Activated T-cell treated with anti-CD3 and anti-CD28 coated beads for 24 hours (primary cell): ENCODE measurements at regions not wholly inside any gene's neighbourhood (a gene's known extent, or its start where the extent isn't known, plus 50 kb on each side); places are given as distances from the start of the nearest gene placed in this dataset.

Source experiments
- DNase-seq: peaks from one replicate; pipeline ENCODE4 v3.0.0-alpha.2; 2020; ENCODE audit warnings: low read depth

GRCh38 chr5:133905424-133905823 is 63.0 kb downstream of the C5orf15 start:
- DNase-seq, result no peak

DNA sequence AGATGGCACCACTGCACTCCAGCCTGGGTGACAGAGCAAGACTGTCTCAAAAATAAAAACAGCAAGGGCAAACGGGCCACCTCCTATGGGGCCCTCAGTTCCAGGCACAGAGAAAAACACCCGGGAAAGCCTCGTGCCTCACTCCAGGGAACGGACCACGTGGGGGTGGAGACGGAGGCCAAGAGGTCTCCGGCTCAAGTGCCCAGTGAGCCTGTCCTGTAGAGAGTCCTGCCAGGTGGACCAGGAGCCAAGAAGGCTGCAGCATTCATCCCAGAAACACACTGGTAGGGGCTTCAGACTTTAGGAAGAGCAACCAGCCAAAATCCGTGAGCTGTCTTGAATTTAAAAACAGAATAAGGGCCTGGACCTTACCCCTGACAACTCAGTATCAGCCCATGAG is 63.8 kb downstream of the C5orf15 start:
- DNase-seq, result no peak

DNA sequence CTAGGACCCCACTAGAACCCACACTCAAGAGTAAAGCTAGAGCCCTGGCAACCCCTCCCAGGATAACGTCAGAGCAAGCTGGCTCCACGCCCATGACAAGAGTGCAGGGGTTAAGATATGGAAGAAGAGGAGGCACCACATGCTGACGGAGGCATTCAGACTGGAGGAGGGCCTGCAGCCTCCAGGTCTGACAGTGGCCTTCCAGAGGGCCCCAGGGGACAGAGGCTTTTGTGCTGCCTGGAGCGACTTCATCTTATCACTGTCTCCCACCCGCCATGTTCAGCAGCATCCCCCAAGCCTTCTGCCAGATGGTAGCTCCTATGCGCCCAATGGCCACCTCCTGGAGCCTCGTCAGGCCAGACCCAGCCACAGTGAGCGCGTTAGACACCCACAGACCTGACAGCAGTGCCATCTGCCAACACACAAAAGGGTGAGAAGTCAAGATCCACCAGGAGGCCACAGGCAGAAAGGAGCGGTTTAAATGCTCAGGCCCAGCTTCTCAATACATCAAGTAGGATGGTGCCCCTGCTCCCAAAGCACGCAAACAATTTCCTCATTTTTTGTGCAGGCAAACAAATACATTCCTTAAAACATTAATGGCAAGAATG is 65.8 kb downstream of the C5orf15 start:
- DNase-seq, result no peak

- no peak for DNase-seq
Measured at GRCh38 chr5:133900534-133901270, 67.7 kb downstream of the C5orf15 start.

GRCh38 chr5:133899506-133899905 is 68.9 kb downstream of the C5orf15 start:
- DNase-seq, result no peak

DNA sequence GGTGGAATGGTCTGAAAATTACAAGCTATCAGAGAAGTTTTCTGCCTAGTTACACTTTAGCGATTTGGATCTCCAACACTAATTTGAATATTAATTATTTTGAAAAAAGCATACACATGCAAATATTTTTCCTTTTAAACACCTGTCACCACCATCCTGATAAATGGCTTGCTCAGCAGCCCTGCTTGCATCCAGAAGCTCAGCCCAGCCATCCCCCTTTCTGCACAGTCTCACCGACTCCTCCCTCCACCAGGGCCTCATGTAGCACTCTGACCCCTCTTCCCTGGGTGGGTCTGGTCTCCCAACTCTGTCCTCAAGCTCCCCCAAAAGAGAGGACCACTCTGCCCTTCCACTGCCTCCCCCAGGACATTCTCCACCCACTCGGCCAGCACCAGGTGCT is 70.0 kb downstream of the C5orf15 start:
- DNase-seq, result no peak

DNA sequence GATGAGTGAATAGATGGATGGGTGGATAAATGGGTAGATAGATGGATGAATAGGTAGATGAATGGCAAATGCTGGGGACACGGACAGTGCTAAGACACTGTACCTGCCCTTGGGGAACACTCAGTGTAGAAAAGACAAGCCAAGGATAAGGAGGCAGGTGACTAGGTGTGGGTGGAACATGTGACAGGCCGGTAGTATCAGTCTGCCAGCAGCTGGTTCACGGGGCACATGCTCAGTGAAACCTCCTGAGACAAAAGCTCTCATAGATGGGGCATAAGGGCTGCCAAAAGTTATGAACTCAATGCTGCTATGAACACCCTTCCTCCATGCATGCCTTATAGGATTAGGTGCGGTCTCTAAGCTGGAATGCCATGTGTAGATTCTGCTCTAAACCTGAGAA is 71.0 kb downstream of the C5orf15 start:
- DNase-seq, result no peak

DNA sequence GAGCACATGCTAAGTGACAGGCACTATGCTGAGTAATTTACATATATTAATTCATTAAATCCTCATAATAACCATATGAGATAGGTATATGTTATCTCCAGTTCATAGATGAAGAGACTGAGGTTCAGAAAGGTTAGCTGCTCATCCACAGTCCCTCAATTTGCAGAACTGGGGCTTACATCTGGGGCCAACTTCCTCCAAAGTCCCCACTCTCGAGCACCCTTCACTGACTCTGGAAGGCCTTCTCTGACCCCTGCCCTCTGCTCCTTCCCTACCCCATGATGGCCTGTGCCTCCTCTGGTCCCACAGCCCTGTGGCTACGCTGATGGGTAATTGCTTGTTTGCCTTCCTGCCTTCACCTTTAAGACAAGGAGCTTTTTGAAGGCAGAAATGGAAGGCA is 71.6 kb downstream of the C5orf15 start:
- DNase-seq, result no peak

DNA sequence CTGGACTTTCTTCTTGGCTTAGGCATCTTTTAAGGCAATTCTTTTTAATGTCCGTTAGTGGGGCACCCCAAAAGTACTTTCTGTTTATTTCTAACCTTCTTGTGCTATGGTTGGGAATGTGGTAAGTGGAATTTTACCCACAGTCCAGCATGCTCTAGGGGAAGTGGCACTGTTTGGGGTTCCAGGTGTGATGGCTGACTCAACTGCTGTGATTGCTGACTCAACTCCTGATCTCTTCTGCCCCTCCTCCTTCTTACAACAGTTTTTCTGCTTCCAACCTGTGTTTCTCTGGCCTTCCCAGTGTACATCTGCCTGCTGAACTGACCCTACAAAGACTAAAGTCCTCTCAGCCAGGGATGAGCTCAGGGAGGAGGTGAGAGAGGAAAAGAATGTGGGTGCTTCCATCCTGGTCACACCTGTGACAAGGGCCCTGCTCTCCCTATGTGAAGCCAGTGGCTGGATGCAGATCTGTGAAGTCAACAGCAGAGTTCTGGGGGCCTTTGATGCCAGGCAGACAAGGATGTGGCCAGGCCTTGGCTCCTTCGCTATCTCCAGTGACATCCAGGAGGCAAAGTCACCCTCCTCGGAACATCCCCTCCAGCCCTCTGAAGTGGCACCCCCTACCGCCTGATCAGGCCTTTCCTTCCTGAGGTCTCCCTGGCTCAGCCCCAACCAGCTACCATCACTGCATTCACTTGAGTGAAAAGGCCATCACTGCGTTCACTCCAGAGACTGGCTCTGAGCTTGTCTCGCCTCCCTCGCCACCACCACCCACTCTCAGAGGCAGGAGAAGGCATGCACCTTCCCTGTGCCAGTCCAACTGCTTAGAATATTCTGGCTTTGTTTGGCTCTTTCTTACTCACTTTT is 72.2 kb downstream of the C5orf15 start:
- no peak for DNase-seq

DNA sequence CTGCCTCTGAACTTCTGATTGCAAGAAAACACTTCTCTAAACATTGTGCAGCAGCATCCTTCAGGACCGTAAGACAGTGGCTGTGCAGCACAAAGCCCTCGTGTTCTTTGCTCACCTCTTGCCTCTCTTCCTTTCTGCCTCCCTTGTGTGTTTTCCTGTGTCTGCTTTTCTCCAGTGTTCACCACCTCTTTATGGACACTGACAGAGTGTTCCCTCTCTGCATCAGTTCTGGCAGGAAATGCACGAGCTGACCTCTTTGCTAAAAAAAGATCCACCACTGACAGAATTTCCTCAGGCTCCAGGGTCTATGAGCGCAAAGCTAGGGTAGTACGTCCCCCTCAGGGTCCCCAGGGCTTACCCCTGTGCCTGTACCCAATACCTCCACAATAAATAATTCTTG is 74.3 kb downstream of the C5orf15 start:
- DNase-seq, result no peak

DNA sequence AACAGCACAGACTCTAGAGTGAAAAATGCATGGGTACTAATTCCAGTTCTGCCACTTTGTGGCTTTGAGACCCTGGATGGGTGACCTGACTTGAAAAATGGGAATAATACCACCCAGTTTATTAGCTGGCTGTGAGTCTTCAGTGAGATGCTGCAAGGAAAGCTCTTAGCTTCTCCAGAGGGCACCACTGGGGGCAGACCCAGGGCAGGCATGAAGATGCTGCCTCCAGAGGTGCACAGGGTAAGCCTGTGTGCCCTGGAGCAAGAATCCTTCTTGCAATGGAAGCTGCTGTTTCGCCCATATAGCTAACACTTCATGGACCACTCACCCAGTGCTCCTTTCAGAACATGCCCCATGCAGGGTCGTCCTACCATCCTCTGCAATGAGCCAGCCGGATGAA is 75.7 kb downstream of the C5orf15 start:
- no peak for DNase-seq

- no peak for DNase-seq
Measured at GRCh38 chr5:133892306-133892705, 76.1 kb downstream of the C5orf15 start.

- no peak for DNase-seq
Measured at GRCh38 chr5:133891390-133891789, 77.0 kb downstream of the C5orf15 start.

DNA sequence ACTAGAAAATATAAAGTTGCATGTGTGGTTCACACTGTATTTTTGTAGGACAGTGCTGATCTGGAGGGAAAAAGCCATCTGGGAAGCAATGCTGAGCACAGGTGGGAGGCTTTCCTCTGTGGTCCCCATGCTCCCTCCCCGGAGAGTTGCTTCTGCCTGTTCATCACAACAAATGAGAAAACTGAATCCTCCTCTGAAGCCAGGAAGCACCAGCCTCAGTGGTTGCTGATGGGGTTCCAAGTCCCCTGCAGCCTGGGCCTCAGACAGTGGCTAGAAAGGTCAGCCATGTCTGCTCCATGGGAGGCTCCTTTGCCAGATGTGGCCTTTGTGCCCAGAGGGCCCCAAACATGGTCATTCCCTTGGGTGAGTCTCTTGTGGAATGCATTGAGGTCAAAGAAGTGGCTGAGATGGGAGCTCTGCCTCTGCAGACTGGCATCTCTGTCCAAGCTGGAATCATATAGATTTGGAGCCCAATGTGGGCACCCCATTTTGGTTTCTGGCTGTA is 77.6 kb downstream of the C5orf15 start:
- no peak for DNase-seq

- DNase-seq, result no peak
Measured at GRCh38 chr5:133890314-133890713, 78.1 kb downstream of the C5orf15 start.

DNA sequence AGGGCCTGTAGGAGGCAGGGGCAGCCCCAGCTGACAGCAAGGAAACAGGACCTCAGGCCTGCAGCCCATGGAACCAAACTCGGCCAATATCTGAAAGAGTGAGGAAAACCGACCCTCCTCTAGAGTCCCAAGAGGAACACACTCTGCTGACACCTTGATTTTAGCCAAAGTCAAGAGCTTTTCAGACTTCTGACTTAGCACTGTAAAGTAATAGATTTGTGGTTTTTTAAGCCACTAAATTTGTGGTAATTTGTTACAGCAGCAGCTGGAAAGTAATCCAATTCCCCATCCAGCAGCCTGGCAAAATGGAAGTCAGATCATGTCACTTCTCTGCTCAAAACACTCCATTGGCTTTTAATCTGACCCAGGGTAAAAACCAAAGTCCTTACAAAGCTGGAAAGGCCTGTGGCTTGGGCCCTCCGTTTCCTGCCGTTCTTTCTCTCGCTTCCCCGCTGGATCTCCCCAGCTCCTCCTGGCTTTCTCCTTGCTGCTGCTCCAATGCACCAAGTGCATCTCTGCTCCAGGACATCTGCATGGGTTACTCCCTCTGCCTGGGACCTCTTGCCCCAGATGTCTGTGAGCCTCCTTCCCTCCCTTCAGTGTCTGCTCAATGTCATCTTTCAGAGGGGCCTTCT is 79.0 kb downstream of the C5orf15 start:
- DNase-seq, result no peak

GRCh38 chr5:133888625-133888991 is 79.8 kb downstream of the C5orf15 start:
- DNase-seq, result no peak

DNA sequence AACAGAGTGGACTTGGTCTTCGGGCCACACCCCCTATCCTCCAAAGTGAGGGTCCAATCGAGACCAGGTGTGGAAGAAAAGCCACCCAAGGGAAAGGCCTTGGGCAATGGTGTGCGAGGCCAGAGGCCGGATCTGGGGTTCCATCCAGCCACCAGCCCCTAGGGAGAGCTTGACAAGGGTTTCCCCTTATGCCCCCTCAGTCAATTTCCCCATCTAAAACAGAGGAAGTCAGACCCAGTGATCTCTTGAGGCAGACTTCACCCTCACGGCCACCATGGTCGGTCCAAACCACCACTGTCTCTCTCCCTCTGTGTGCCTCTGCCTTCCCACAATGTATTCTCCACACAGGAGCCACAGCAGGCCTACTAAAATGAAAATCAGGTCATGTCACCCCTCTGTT is 82.9 kb downstream of the C5orf15 start:
- no peak for DNase-seq

DNA sequence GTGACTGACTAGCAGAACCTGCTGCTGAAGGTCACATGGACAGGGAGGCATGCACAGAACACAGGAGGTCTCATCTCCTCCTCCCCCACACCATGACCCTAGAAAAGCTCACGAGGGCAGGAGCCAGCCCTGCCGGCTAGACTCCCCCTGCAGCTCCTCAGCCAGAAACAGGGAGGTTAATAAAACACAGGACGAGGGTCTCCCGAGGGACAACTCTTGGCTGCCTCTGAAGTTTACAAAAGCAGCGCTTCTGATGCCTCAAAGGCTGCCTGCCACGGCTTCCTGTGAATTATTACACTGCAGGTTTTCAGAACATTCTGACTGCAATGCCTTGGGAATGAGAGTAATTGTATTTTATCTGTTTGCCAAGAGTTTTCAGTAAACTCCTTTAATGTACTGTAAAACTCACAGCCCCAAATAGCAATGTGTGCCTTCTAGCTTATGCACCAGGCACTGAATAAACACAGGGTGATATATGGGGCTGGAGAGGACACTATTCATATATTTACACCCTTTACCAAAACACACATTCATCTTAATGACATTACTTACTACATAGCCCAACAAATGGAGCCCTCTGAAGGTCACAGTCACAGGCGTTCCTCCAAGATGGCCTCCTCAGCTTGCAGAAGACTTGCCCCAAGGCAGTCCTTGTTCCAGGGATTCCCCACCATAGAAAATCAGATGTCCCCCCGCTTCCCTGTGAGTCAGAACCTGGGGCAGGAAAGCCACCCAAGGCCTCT is 83.7 kb downstream of the C5orf15 start:
- DNase-seq, result no peak

- no peak for DNase-seq
Measured at GRCh38 chr5:133883916-133884315, 84.5 kb downstream of the C5orf15 start.

DNA sequence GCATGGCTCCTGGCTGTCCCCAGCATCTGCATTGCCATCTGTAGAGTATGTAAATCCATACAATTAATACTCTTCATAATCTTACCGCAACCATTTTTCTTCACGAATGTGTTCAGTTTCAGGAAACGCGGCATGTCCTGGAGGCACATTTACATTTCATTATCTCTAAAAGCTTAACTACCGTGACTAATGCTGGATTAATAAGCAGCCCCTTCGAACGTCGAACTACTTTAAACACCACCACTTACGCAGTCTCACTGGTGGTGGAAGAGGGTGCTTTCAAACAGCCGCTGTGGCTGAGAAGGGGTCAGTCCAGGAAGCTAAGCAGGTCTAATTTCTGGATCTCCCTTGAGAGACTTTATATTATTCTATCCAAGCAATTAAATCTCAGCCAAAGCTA is 85.6 kb downstream of the C5orf15 start:
- no peak for DNase-seq

DNA sequence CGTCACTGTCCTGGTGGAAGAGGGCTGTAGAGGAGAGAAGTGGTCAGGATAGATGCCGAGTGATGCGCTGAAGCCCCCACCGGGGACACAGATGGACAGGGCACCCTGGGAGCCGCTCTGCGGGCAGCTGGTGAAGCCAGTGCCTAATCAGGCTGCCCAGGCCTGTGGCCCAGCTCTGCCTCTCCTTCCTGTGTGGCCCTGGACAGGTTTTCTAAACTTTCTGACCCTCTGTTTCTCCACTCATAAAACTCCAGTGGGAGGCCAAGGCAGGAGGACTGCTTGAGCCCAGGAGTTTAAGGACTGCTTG is 86.1 kb downstream of the C5orf15 start:
- DNase-seq, result no peak
